K562 (cell line): ENCODE measurements at regions not wholly inside any gene's neighbourhood (a gene's known extent, or its start where the extent isn't known, plus 50 kb on each side); places are given as distances from the start of the nearest gene placed in this dataset.

Experiments
- ATAC-seq: fragments of 200-7000 bp; cut with Tn5 transposase; 3 replicates; pipeline ENCODE4 v1.9.1; 2020; ENCODE audit warnings: moderate library complexity
- BruUV-seq: library from RNA; stranded (reverse); fragments of 400-500 nt; replicated peaks from 2 replicates; lab custom pipeline; 2021; lab: Mats Ljungman, UMichigan
- CTCF ChIA-PET: fragments of 300-600 bp; formaldehyde crosslinking; extraction: SDS; loops from one replicate; lab custom pipeline; 2021; ENCODE audit warnings: low intra/inter-chr PET ratio; lab: Yijun Ruan, JAX
- POLR2A ChIA-PET: fragments of 300-600, 350-650 bp; sonication (Branson Sonifier 250); formaldehyde crosslinking; extraction: SDS; loops from one replicate; lab custom pipeline; 2021; ENCODE audit warnings: antibody characterized with exemption, inconsistent platforms; lab: Yijun Ruan, JAX
- DNase-seq, 4 experiments: peaks; one replicate each; pipeline versions ENCODE4 v3.0.0 to v3.0.0-alpha.2; 2011 to 2018; ENCODE audit warnings: low spot score in 3 of 4, mixed read lengths in 3 of 4; ENCODE audit errors: extremely low read depth in 1 of 4
- FAIRE-seq: peaks from 2 replicates; lab custom pipeline; 2011; peaks lifted over from hg19 to GRCh38; lab: Jason Lieb, UNC
- H2AFZ ChIP-seq: 2 replicates; pipeline ENCODE4 v1.6.0; 2011; ENCODE audit warnings: low read depth, low read length, control low read depth, inconsistent platforms
- H3K27ac ChIP-seq: fragments of 200-600 bp; 3 replicates; pipeline ENCODE4 v1.8.0; 2011; ENCODE audit warnings: low read depth, mild to moderate bottlenecking, control low read depth, inconsistent platforms, low read length, moderate library complexity, mixed read lengths; ENCODE audit errors: extremely low read depth
- H3K27me3 ChIP-seq, 2 experiments: fragments of 300-600 bp in 1 of 2; 2 replicates in 1 of 2; 3 replicates in 1 of 2; pipeline versions ENCODE4 v1.6.0 to v1.8.0; 2011; ENCODE audit warnings: inconsistent platforms in 2 of 2, low read length in 2 of 2, mild to moderate bottlenecking in 1 of 2, mixed read lengths in 1 of 2, moderate library complexity in 1 of 2; ENCODE audit not compliant: control insufficient read depth in 2 of 2, insufficient read depth in 2 of 2
- H3K36me3 ChIP-seq: fragments of 300-600 bp; 3 replicates; pipeline ENCODE4 v1.8.0; 2011; ENCODE audit warnings: mild to moderate bottlenecking, low read length, inconsistent platforms; ENCODE audit not compliant: control insufficient read depth, insufficient read depth
- H3K4me1 ChIP-seq, 2 experiments: fragments of 200-600 bp in 1 of 2; replicated peaks in 1 of 2; 2 replicates in 1 of 2; 3 replicates in 1 of 2; pipeline versions ENCODE4 v1.5.1 to v1.8.0; 2011; ENCODE audit warnings: inconsistent platforms in 2 of 2, low read length in 2 of 2, mild to moderate bottlenecking in 1 of 2, mixed read lengths in 1 of 2, moderate library complexity in 1 of 2; ENCODE audit not compliant: control insufficient read depth in 2 of 2, insufficient read depth in 2 of 2
- H3K4me2 ChIP-seq: 2 replicates; pipeline ENCODE4 v1.6.1; 2011; ENCODE audit warnings: low read length, control low read depth, inconsistent platforms, mixed read lengths; ENCODE audit not compliant: insufficient read depth
- H3K4me3 ChIP-seq: fragments of 200-600 bp; sonication (generic), shearing (Covaris generic); 2 replicates; pipeline ENCODE4 v1.5.1; 2016; ENCODE audit warnings: control low read depth, inconsistent platforms
- H3K79me2 ChIP-seq: fragments of 200-600 bp; 3 replicates; pipeline ENCODE4 v1.8.0; 2011; ENCODE audit warnings: low read length, inconsistent platforms; ENCODE audit not compliant: control insufficient read depth, insufficient read depth
- H3K9ac ChIP-seq, 2 experiments: 2 replicates each; pipeline versions ENCODE4 v1.6.0 to v1.6.1; 2011; ENCODE audit warnings: low read depth in 2 of 2, low read length in 2 of 2, control low read depth in 1 of 2, inconsistent platforms in 1 of 2, mild to moderate bottlenecking in 1 of 2, mixed read lengths in 1 of 2; ENCODE audit not compliant: insufficient read depth in 1 of 2
- H3K9me1 ChIP-seq: one replicate; pipeline ENCODE4 v1.6.0; 2011; ENCODE audit warnings: inconsistent platforms, mild to moderate bottlenecking, low read length, moderate library complexity; ENCODE audit not compliant: control insufficient read depth, insufficient read depth
- H3K9me3 ChIP-seq: replicated peaks from 2 replicates; pipeline ENCODE4 v1.5.1; 2011; ENCODE audit warnings: low read depth, low read length, inconsistent platforms; ENCODE audit not compliant: control insufficient read depth, insufficient read depth
- H4K20me1 ChIP-seq: replicated peaks from 2 replicates; pipeline ENCODE4 v1.6.1; 2011; ENCODE audit warnings: low read length, inconsistent platforms, mixed read lengths; ENCODE audit not compliant: control insufficient read depth, insufficient read depth
- GTF2E2 ChIP-seq: fragments of 200-800 bp; sonication (Bioruptor generic); IDR thresholded peaks from 2 replicates; pipeline ENCODE4 v1.6.1; 2016; ENCODE audit warnings: missing genetic modification characterization, missing compliant biosample characterization
- HCFC1 ChIP-seq: IDR thresholded peaks from 2 replicates; pipeline ENCODE4 v1.6.1; 2012; ENCODE audit warnings: low read depth, low read length, improper control_type of control experiment
- IRF2 ChIP-seq: sonication (generic); formaldehyde crosslinking; IDR thresholded peaks from 2 replicates; pipeline ENCODE4 v1.8.1; 2022; ENCODE audit warnings: mild to moderate bottlenecking, missing genetic modification reagents
- KLF6 ChIP-seq: fragments of 250-450 bp; sonication (Bioruptor Pico); IDR thresholded peaks from 2 replicates; pipeline ENCODE4 v1.4.0; 2020; ENCODE audit warnings: mild to moderate bottlenecking, moderate library complexity, borderline replicate concordance
- NR0B1 ChIP-seq: fragments of 450-650 bp; IDR thresholded peaks from one replicate; pipeline ENCODE4 v1.6.1; 2018; ENCODE audit warnings: mild to moderate bottlenecking, moderate library complexity; ENCODE audit not compliant: partially characterized antibody
- NR2F6 ChIP-seq: fragments of 450-650 bp; formaldehyde crosslinking; IDR thresholded peaks from 2 replicates; pipeline ENCODE4 v1.4.0; 2020; ENCODE audit warnings: mild to moderate bottlenecking
- RBM39 ChIP-seq: fragments of 200-400 bp; formaldehyde crosslinking; optimal IDR thresholded peaks from 2 replicates; pipeline ENCODE3; 2018; ENCODE audit warnings: low read depth, low read length
- ZNF561 ChIP-seq: fragments of 450-650 bp; formaldehyde crosslinking; conservative IDR thresholded peaks from 2 replicates; pipeline ENCODE4 v1.4.0; 2020; ENCODE audit warnings: mild to moderate bottlenecking, moderate library complexity
- ZNF707 ChIP-seq: fragments of 250-450 bp; sonication (Bioruptor Pico); conservative IDR thresholded peaks from 2 replicates; pipeline ENCODE4 v1.8.0; 2022; ENCODE audit warnings: inconsistent platforms, mild to moderate bottlenecking, moderate library complexity
- WGBS: fragments of 100-300 bp; shearing (Covaris generic); methylation state at CpG from one replicate; pipeline ENCODE4 v1.1.6; 2016; ENCODE audit warnings: low coverage, mixed read lengths; ENCODE audit not compliant: insufficient coverage; ENCODE audit errors: missing lambda C conversion rate; 5-methylcytosine and 5-hydroxymethylcytosine counted together
- in situ Hi-C: fragments of 300-500 bp; cut with MboI; formaldehyde crosslinking; loops from 4 replicates; pipeline ENCODE4 v1.15.0; 2018; ENCODE audit warnings: inconsistent platforms, mixed read lengths
- intact Hi-C: fragments of 100-400 bp; cut with micrococcal nuclease; formaldehyde crosslinking; loops from 2 replicates; pipeline ENCODE4 v1.14.2; 2022

GRCh38 chr14:99325591-99325990 lies 53.6 kb upstream of the BCL11B start:
- H3K27ac ChIP-seq = no peak overlapping the region
- no peak overlapping the region for H3K4me2 ChIP-seq
- no peak for FAIRE-seq
- intact Hi-C loops (no loop called here), in situ Hi-C loops (no loop called here)
- H3K36me3 ChIP-seq = no peaks in the 10 kb centered on the region
- TF ChIP-seq HCFC1 = no peak
- no peak for TF ChIP-seq ZNF707
- no peak for TF ChIP-seq NR2F6 (CRISPR knock-in tag)
- TF ChIP-seq GTF2E2 (tag) = no peak
- TF ChIP-seq KLF6 (CRISPR knock-in tag) = no peak
- no peak for TF ChIP-seq RBM39
- TF ChIP-seq NR0B1 = no peak
- no peak for TF ChIP-seq IRF2 (CRISPR knock-in tag)
- TF ChIP-seq ZNF561 (CRISPR knock-in tag) = no peak
- peaks cover 8% of the 10 kb centered on the region; the same call in 1 of the 2 replicates for H4K20me1 ChIP-seq
- no peak overlapping the region for H3K4me3 ChIP-seq
- no peak for DNase-seq
- no peak overlapping the region for H3K9ac ChIP-seq
- ChIA-PET POLR2A (no interaction called here), CTCF (no interaction called here)
- WGBS = 2% methylated on average over 8 of the region's 8 CpGs
- H3K27me3 ChIP-seq = peaks cover 0 to 10% of the 10 kb centered on the region in 2 experiments; a peak in 2 of 5 replicates
- H3K4me1 ChIP-seq = peaks cover 0 to 5% of the 10 kb centered on the region in 2 experiments; a peak in 2 of 5 replicates
- H2AFZ ChIP-seq = no peak overlapping the region
- no peaks in the 10 kb centered on the region for H3K9me3 ChIP-seq
- no peak for ATAC-seq
- BruUV-seq = no TSS peak
- no peaks in the 10 kb centered on the region for H3K79me2 ChIP-seq
- no peaks in the 10 kb centered on the region for H3K9me1 ChIP-seq
